ENCODE measurements at regions not wholly inside any gene's neighbourhood (a gene's known extent, or its start where the extent isn't known, plus 50 kb on each side); places are given as distances from the start of the nearest gene placed in this dataset.
"Not testable (repeated sequence)": the region's sequence is repeated elsewhere in the genome, so short reads cannot be mapped to it uniquely, and the experiment has no call there.

DNA sequence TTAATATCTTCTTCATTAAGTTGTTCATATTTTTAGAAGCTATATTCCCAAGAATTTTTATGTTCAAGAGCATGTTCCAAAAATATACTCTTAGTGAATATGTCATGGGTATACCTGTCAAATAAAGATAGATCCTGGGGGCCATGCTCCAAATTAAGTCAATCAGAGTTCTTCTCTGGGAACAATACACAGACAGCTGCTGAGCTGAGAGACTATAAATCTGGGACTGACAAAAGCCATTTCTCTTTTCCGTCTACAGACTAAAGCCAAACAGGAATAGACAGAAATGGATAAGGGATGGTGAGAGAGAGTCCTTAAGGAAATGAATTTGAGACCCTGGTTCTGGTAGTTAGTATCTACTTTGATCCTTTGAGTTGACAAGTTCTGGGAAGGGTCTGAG, 465.1 kb upstream of the RASGRP1 start:
- H3K27me3 ChIP-seq (ENCODE audit: control insufficient read depth, insufficient read depth, low read length, poor library complexity, severe bottlenecking), result no peaks in the 10 kb centered on the region
- 96 to 100% methylated on average over 1 of the region's 1 CpG for WGBS, 2 experiments
- no peaks in the 10 kb centered on the region for H3K9me3 ChIP-seq (ENCODE audit: control insufficient read depth, low read length)
- no peak overlapping the region for H3K27ac ChIP-seq (ENCODE audit: insufficient read depth, low read depth, low read length, poor library complexity, severe bottlenecking)
- H3K4me1 ChIP-seq (ENCODE audit: control insufficient read depth, insufficient read depth, low read length), result no peaks in the 10 kb centered on the region
- no peak overlapping the region for H3K4me3 ChIP-seq (ENCODE audit: insufficient read depth, low read depth, low read length)
- no peaks in the 10 kb centered on the region for H3K36me3 ChIP-seq (ENCODE audit: control insufficient read depth, insufficient read depth, low read length)

DNA sequence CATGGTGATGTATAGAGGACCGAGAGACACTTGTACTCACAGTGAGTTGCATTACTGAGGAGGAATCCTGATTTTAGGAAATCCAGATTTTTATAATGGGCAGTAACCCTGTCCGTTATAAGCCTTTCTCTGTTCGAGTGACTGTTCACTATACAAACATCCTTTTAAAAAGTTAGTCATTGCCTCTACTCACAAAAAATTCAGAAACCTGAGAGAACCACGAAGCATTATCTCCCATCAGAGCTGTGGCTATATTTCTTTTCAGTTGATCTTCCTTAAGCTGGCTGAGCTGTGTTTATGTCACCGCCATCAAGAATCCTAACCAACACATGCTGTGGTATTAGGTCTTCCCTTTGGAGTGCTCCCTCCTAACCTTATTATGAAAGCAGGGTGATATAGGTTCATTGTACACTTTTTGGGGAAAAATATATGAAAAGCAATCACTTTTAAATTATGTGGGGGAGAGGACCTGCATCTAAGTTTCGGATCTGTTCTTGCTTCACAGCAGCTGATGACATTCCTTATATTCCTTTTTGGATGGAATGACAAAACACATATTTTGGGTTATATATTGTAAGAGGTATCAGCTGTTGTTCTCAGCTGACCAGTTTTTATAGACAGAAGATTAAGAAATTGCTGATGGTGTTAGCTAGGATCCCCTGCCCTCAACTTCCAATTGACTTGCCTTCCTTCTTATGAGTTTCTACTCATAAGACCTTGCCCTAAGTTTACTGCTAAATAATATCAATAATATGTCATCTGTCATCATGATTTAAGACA, 465.9 kb upstream of the RASGRP1 start:
- 93 to 96% methylated on average over 6 of the region's 6 CpGs for WGBS, 2 experiments
- no peak overlapping the region for H3K27ac ChIP-seq (ENCODE audit: insufficient read depth, low read depth, low read length, poor library complexity, severe bottlenecking)
- H3K36me3 ChIP-seq (ENCODE audit: control insufficient read depth, insufficient read depth, low read length), result no peaks in the 10 kb centered on the region
- H3K27me3 ChIP-seq (ENCODE audit: control insufficient read depth, insufficient read depth, low read length, poor library complexity, severe bottlenecking), result no peaks in the 10 kb centered on the region
- no peak overlapping the region for H3K4me3 ChIP-seq (ENCODE audit: insufficient read depth, low read depth, low read length)
- H3K4me1 ChIP-seq (ENCODE audit: control insufficient read depth, insufficient read depth, low read length), result no peaks in the 10 kb centered on the region
- H3K9me3 ChIP-seq (ENCODE audit: control insufficient read depth, low read length), result no peaks in the 10 kb centered on the region

DNA sequence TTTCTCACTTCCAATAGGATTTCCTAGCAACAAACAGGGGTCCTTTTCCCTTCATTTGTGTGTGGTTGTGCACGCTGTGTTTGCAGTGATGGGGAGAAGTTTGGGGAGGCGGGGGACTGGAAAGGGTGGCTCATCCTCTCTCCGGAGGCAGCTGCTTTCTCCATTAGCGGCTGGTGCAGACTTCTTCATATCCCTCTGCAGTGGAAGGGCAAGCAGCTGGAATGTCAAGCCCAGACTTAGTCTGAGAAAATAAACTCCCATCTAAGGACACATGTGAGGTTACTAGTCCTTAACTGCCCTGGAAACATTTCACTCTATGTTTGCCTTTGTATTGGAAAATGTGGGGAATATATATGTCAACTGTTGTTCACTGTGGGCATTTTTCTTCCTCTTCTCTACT, 467.0 kb upstream of the RASGRP1 start:
- Histone ChIP-seq H3K27me3 (ENCODE audit: control insufficient read depth, insufficient read depth, low read length, poor library complexity, severe bottlenecking) (no peaks in the 10 kb centered on the region), H3K36me3 (ENCODE audit: control insufficient read depth, insufficient read depth, low read length) (no peaks in the 10 kb centered on the region), H3K4me1 (ENCODE audit: control insufficient read depth, insufficient read depth, low read length) (no peaks in the 10 kb centered on the region), H3K9me3 (ENCODE audit: control insufficient read depth, low read length) (no peaks in the 10 kb centered on the region), H3K4me3 (ENCODE audit: insufficient read depth, low read depth, low read length) (no peak overlapping the region), H3K27ac (ENCODE audit: insufficient read depth, low read depth, low read length, poor library complexity, severe bottlenecking) (no peak overlapping the region)
- 85 to 92% methylated on average over 4 of the region's 4 CpGs for WGBS, 2 experiments

DNA sequence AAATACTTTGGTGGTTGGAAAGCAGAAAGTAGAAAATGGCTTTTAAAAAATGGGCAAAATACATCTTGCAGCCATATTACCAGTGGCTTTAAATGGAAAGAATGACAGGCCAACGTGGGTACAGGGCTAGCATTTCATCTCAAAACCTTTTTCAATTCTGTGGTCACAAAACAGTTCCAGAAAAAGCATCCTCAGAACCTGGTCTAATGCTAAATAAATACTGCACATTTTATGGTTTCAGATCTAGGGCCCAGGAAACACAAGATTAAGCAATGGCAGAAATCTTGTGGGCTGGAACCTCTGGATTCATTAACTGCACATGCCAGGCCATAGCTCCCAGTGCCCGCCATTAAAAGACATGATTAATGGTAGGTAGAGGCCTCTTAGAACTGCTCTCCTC, 470.2 kb upstream of the RASGRP1 start:
- Histone ChIP-seq H3K27me3 (ENCODE audit: control insufficient read depth, insufficient read depth, low read length, poor library complexity, severe bottlenecking) (no peaks in the 10 kb centered on the region), H3K4me3 (ENCODE audit: insufficient read depth, low read depth, low read length) (no peak overlapping the region), H3K9me3 (ENCODE audit: control insufficient read depth, low read length) (no peaks in the 10 kb centered on the region), H3K36me3 (ENCODE audit: control insufficient read depth, insufficient read depth, low read length) (no peaks in the 10 kb centered on the region), H3K27ac (ENCODE audit: insufficient read depth, low read depth, low read length, poor library complexity, severe bottlenecking) (no peak overlapping the region), H3K4me1 (ENCODE audit: control insufficient read depth, insufficient read depth, low read length) (no peaks in the 10 kb centered on the region)
- 90 to 92% methylated on average over 2 of the region's 2 CpGs for WGBS, 2 experiments

DNA sequence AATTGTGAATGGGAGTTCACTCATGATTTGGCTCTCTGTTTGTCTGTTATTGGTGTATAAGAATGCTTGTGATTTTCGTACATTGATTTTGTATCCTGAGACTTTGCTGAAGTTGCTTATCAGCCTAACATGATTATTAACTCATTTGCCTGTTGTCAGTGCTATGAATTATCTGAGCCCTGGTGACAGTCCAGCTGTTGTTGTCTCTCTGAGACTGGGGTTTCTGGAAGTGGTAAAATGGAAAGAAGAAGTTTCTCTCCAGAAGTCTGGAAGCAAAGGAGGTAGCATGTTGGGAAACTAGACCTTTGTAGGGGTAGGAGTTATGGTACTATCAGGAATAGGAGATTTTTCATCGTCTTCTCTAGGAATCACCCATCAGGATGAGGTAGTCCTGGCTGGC, 473.0 kb upstream of the RASGRP1 start:
- H3K36me3 ChIP-seq (ENCODE audit: control insufficient read depth, insufficient read depth, low read length); H3K4me3 ChIP-seq (ENCODE audit: insufficient read depth, low read depth, low read length); H3K27me3 ChIP-seq (ENCODE audit: control insufficient read depth, insufficient read depth, low read length, poor library complexity, severe bottlenecking); H3K27ac ChIP-seq (ENCODE audit: insufficient read depth, low read depth, low read length, poor library complexity, severe bottlenecking); H3K4me1 ChIP-seq (ENCODE audit: control insufficient read depth, insufficient read depth, low read length); H3K9me3 ChIP-seq (ENCODE audit: control insufficient read depth, low read length): not testable (repeated sequence)
- 93 to 97% methylated on average over 1 to 2 of the region's 2 CpGs for WGBS, 2 experiments

DNA sequence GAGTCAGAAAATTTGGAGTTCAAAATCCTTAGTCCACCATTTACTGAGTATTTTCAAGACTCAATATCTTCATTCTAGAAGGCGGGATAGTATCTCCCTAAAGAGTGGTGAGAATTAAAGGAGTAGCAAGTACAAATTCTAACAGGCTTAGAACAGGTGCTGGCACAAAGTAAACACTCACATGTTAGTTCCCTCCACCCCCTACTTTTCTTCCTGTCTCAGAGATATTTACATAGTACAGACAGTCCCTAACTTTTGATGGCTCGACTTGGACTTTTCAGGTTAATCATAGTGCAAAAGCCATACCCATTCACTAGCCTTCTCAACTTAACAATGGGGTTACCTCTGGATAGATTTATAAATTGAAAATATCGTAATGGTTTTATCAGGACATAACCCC, 476.2 kb upstream of the RASGRP1 start:
- WGBS, 2 experiments, result 93 to 96% methylated on average over 2 to 3 of the region's 3 CpGs
- Histone ChIP-seq H3K27ac (ENCODE audit: insufficient read depth, low read depth, low read length, poor library complexity, severe bottlenecking) (no peak overlapping the region), H3K4me3 (ENCODE audit: insufficient read depth, low read depth, low read length) (no peak overlapping the region), H3K4me1 (ENCODE audit: control insufficient read depth, insufficient read depth, low read length) (no peaks in the 10 kb centered on the region), H3K27me3 (ENCODE audit: control insufficient read depth, insufficient read depth, low read length, poor library complexity, severe bottlenecking) (no peaks in the 10 kb centered on the region), H3K36me3 (ENCODE audit: control insufficient read depth, insufficient read depth, low read length) (no peaks in the 10 kb centered on the region), H3K9me3 (ENCODE audit: control insufficient read depth, low read length) (no peaks in the 10 kb centered on the region)

DNA sequence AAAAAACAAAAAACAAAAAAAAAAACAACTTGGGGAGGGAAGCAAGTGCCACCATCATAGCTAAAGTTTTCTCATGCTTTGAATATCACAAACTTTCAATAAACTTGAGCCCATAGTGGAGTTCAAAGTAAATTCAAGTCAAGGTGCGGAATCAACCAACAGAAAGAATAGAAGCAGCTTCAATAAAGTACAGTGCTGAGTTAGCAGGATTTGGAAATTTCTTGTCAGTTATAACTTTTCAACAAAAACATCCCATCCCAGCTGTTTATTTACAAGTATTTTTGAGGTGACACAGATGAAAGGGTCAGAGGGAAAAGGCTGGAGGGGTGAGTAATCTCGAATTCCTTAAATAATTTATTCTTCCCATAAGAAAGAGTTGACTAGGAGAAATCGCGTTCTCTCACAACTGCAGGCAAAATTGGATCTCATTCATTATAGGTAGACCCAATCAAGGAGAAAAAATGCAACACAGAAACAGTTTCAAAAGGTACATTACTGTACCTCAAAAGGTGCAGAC, 477.4 kb upstream of the RASGRP1 start:
- H3K4me3 ChIP-seq (ENCODE audit: insufficient read depth, low read depth, low read length), result no peak overlapping the region
- H3K27me3 ChIP-seq (ENCODE audit: control insufficient read depth, insufficient read depth, low read length, poor library complexity, severe bottlenecking), result no peaks in the 10 kb centered on the region
- H3K9me3 ChIP-seq (ENCODE audit: control insufficient read depth, low read length), result no peaks in the 10 kb centered on the region
- no peaks in the 10 kb centered on the region for H3K36me3 ChIP-seq (ENCODE audit: control insufficient read depth, insufficient read depth, low read length)
- H3K27ac ChIP-seq (ENCODE audit: insufficient read depth, low read depth, low read length, poor library complexity, severe bottlenecking), result no peak overlapping the region
- H3K4me1 ChIP-seq (ENCODE audit: control insufficient read depth, insufficient read depth, low read length), result no peaks in the 10 kb centered on the region
- WGBS, 2 experiments, result 92 to 94% methylated on average over 4 of the region's 4 CpGs

DNA sequence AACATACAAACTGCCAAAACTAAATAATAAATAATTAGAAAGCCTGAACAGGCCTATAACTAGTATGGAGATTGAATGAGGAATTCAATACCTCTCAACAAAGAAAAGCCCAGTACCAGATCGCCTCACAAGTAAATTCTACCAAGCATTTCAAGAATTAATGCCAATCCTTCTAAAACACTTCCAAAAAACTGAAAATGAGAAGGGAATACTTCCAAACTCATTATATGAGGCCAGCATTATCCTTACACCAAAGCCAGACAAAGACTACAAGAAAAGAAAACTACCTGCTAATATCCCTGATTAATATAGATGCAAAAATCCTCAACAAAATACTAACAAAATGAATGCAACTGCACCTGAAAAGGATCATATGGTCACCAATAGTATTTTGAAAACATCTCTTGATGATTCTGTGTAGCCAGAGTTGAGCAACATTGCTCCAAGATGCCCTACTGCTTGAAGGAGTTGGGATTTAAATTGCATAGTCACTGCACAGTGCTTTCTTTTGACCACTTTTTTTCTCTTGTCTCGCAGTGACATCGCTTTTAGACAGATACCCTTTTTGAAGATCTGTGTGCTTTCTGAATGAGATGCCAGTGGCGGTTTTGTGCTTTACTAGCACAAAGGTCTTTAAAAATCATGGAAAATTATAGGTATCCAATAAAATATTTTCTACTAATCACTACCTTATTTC, 487.2 kb upstream of the RASGRP1 start:
- H3K9me3 ChIP-seq (ENCODE audit: control insufficient read depth, low read length), result no peaks in the 10 kb centered on the region
- H3K27ac ChIP-seq (ENCODE audit: insufficient read depth, low read depth, low read length, poor library complexity, severe bottlenecking), result no peak overlapping the region
- H3K4me1 ChIP-seq (ENCODE audit: control insufficient read depth, insufficient read depth, low read length), result no peaks in the 10 kb centered on the region
- H3K4me3 ChIP-seq (ENCODE audit: insufficient read depth, low read depth, low read length), result no peak overlapping the region
- no peaks in the 10 kb centered on the region for H3K27me3 ChIP-seq (ENCODE audit: control insufficient read depth, insufficient read depth, low read length, poor library complexity, severe bottlenecking)
- WGBS, 2 experiments, result 89 to 92% methylated on average over 4 of the region's 4 CpGs
- H3K36me3 ChIP-seq (ENCODE audit: control insufficient read depth, insufficient read depth, low read length), result no peaks in the 10 kb centered on the region

DNA sequence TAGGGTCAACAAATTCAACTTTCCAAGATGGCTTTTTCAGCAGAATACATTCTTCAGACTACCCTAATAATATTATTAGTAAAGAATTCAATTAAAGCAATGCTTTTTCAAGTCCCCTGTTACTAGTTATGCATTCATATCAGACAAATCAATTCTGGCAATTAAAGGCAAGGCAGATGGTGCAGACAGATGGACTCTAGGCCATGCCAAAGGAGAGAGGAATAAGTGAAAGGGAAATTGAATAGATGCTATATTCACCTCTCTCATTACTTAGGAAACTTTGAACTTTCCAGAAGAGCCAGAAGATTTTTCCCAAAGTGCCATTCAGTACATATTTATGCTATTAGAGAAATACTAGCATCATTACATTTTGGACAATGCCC, 487.7 kb upstream of the RASGRP1 start:
- Histone ChIP-seq H3K27ac (ENCODE audit: insufficient read depth, low read depth, low read length, poor library complexity, severe bottlenecking) (no peak overlapping the region), H3K27me3 (ENCODE audit: control insufficient read depth, insufficient read depth, low read length, poor library complexity, severe bottlenecking) (no peaks in the 10 kb centered on the region), H3K36me3 (ENCODE audit: control insufficient read depth, insufficient read depth, low read length) (no peaks in the 10 kb centered on the region), H3K9me3 (ENCODE audit: control insufficient read depth, low read length) (no peaks in the 10 kb centered on the region), H3K4me1 (ENCODE audit: control insufficient read depth, insufficient read depth, low read length) (no peaks in the 10 kb centered on the region), H3K4me3 (ENCODE audit: insufficient read depth, low read depth, low read length) (no peak overlapping the region)

DNA sequence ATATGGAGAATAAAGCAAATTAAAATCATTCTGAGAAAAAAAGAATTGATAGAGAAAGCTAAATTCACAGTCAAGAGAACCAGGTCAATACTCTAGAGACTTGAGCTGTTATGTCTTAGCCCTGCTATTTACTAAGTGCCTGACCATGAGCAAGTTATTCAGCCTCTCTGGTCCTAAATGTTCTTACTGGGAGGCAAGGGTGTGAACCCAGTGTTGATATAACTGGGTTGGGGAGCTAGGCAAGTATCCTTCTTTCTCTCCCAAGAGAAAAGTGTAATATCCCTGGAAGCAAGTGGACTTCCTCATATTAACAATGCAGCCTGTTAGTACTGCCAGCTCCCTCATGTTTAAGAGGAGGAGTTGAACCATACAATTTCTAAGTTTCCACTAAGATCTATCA, 488.9 kb upstream of the RASGRP1 start:
- no peaks in the 10 kb centered on the region for H3K4me1 ChIP-seq (ENCODE audit: control insufficient read depth, insufficient read depth, low read length)
- no peak overlapping the region for H3K27ac ChIP-seq (ENCODE audit: insufficient read depth, low read depth, low read length, poor library complexity, severe bottlenecking)
- no peaks in the 10 kb centered on the region for H3K27me3 ChIP-seq (ENCODE audit: control insufficient read depth, insufficient read depth, low read length, poor library complexity, severe bottlenecking)
- no peaks in the 10 kb centered on the region for H3K36me3 ChIP-seq (ENCODE audit: control insufficient read depth, insufficient read depth, low read length)
- no peaks in the 10 kb centered on the region for H3K9me3 ChIP-seq (ENCODE audit: control insufficient read depth, low read length)
- no peak overlapping the region for H3K4me3 ChIP-seq (ENCODE audit: insufficient read depth, low read depth, low read length)
